ENCODE measurements at regions not wholly inside any gene's neighbourhood (a gene's known extent, or its start where the extent isn't known, plus 50 kb on each side); places are given as distances from the start of the nearest gene placed in this dataset.

DNA sequence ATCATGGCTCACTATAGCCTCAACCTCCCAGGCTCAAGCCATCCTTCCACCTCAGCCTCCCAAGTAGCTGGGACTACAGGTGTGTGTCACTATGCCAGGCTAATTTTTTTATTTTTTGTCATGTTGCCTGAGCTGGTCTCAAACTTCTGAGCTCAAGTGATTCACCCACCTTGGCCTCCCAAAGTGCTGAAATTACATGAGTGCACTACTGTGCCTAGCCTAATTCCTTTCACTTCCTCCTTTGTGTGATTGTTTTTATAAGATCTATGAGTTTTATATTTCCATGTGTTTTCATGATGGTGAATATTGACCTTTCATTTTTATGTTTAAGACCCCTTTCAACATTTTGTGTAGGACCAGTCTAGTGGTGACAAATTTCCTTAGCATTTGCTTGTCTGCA is 55.2 kb upstream of the IL12B start:
- no peak for DNase-seq (ENCODE audit: low spot score)

DNA sequence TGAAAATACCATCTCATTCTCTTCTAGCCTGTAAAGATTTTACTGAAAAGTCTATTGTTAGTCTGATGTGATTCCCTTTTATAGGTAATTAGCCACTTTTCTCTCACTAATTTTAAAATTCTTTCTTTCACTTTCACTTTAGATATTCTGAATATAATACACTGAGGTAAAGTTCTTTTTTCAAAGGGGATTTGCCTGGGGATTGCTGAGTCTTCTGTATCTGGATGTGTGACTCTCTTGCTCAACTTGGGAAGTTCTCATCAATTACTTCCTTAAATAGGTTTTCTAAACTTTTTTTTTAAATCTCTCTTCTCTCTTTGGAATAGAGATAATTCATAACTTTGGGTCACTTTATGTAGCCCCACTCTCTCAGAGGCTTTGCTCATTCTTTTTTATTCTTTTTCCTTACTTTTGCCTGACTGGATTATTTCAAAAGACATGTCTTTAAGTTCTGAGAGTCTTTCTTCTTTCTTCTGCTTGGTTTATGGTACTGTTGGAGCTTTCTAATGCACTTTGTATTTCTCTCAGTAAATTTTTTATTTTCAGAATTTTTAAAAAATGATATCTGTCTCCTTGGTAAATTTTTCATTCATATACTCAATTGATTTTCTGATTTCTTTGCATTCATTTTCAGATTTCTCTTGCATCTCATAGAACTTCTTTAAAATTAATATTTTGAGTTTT is 55.9 kb upstream of the IL12B start:
- no peak for DNase-seq (ENCODE audit: low spot score)

DNA sequence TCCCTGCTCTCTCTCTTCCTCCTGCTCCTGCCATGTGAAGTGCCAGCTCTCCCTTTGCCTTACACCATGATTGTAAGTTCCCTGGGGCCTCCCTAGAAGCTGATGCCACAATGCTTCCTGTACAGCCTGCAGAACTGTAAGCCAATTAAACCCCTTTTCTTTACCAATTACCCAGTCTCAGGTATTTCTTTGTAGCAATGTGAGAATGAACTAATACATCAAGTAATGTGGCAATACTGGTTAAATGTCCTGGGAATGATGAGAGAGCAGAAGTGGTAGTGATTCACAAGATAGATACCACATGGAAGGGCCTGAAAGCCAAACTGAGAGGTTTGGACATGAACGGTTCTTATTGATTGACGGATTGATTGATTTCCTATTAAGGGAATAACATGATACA is 62.6 kb upstream of the IL12B start:
- no peak for DNase-seq (ENCODE audit: low spot score)

DNA sequence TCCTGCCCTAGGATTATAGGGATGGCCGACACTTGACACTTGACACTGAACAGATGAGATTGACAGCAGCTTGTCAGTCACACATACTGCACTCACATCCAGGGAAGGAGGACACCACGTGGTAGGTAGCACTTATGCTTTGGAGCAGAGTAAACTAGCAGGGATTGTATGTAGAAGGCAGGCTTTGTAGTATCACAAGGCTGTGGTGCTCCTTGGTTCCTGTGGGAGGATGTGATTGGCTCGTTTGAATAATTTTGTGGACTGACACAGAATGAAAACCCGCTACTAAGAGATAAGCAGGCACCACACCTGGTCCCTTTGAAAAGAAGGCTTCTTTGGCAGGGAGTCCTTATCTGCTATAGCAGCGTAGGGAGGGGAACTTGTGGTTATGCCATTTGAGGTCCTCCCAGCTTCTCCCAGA is 63.6 kb upstream of the IL12B start:
- DNase-seq (ENCODE audit: low spot score) = peak; percentile 31

DNA sequence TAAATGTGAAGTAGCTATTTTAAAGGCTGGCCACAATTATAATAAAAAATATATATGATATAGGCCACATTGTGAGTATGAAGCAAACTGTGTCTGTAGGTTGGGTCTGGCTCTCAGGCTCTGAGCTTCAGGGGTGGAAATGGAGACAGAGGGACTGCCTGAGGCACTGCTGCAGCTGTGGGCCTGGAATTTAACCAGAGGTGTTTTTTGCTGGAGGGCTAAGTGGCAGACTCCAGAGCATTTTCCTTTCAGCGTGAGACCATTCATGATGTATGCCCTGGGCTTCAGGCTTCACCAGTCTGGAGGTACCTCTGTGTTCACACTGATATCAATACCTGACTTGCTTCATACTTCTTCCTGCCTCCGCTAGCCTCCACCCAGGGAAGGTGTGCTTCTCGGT is 64.9 kb upstream of the IL12B start:
- DNase-seq (ENCODE audit: low spot score) = no peak

DNA sequence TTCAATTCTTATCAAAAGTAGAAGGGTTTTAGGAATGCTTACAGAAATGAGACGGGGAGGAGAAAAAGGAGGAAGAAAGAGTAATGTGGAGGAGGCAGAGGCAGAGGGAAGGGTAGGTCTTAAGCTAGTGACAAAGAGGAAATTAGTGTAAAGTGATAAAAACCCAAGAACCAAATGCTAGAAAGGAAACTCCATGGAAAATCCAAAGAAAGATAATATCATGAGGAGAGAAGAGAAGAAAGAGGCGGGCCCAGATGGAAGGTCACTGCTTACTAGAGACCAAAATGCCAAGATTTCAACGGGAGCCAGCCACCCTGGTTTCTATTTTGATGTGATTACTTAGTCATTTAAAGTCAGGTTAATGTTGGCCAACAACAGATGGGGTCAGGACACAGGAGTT is 68.6 kb upstream of the IL12B start:
- no peak for DNase-seq (ENCODE audit: low spot score)

DNA sequence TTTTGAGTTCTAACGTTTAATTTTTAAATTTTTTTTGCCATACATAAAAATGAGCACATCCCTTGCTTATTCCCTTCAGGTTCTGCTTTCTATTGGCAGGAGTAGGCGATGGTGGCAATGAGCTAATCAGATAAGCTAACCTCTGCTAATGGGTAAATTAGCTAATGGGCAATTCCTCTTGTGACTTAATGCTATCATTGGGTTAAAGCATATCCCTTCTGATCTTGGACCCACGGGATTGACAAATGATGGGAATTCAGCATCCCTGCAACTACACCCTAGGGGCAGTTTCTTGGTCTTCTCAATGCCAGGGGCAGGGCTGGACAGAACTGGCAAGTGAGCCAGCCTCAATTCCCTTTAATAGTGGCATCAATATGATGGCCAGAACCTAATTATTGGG is 70.2 kb upstream of the IL12B start:
- DNase-seq (ENCODE audit: low spot score) = no peak

DNA sequence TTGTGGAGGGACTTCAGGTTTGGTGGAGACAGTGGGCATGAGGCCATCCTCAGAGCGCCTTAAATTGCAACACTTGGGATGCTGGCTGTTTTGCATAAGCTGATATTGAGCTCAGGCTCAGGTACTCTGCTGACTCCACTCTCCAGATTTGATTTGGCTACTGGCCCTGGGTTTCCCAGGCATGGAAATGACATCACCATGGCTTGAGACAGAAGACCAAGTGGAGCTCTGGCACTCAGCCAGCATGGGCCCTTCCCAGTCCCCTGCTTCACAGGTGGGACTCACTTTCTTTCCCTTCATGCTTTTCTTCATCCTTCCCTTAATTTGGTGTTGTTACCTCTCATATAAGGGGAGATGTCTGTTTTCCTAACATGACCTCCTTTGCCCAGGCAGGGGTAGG is 72.0 kb upstream of the IL12B start:
- no peak for DNase-seq (ENCODE audit: low spot score)

DNA sequence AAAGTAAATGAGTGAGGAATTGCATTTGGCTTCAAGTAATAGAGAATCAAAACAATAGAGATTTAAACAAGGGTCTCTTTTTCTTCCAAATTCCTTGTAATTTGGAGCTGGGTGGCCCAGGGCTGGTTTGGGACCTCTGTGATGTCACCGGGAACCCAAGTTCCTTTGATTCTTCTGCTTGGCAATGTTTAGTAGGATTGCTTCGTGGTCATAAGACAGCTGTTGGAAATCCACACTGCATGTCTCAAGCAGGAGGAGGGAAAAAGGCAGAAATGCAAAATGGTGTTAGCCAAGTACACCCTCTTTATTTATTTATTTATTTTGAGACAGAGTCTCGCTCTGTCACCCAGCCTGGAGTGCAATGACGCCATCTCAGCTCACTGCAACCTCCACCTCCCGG is 72.6 kb upstream of the IL12B start:
- DNase-seq (ENCODE audit: low spot score) = no peak

DNA sequence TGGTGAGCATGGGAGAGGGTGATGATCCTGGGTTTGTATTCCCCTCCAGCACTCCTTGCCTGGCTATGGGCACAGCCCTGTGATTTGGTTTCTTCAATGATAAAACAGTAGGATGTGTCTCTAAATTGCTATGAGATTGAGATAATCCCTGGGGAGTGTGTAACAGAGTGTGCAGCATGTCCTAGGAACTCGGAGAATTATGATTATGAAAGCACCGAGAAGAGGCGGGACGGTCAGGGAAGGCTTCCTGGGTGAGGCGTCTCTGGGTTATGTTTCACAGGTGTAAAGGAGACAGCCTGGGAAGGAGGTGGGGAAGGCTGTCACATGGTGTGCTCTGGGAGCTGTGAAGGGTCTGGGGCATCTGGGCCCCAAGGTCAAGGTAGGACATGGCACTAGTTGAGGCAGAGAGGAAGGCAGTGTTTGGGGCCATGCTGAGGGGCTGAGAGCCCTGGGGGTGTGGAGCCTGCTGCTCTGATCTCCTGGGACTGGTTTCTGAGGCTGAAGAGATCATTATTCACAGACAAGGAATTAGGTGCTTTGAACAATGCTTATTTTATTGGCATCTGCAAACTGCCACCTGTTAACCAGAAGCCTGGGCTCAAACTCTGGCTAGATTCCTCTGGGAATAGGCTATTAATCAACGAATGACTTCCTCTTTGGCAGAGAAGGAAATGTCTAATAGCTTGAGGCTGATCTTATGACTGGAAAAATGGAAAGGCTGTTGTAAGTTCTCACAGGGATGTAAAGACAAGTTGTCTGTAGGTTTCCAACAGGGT is 73.8 kb upstream of the IL12B start:
- no peak for DNase-seq (ENCODE audit: low spot score)

DNA sequence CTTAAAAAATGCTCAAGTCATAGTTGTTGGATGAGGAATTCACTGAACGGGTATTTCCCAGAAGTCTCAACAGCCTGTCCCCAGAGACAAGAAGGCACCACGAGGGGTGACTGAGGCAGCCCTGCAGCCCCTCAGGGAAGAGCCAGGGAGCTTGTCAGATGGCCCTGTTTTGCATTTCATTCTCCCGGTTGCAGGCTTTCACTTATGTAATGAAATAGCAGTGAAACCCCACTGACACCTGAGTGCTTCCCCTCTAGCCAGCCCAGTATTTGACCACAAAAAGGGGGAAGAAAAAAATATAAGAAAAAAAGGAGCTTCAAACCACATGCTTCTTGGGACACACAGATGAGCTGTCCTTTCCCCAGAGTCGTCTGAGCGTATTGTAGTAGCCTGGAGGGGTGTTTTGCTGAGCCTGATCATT is 75.3 kb upstream of the IL12B start:
- DNase-seq (ENCODE audit: low spot score) = no peak

DNA sequence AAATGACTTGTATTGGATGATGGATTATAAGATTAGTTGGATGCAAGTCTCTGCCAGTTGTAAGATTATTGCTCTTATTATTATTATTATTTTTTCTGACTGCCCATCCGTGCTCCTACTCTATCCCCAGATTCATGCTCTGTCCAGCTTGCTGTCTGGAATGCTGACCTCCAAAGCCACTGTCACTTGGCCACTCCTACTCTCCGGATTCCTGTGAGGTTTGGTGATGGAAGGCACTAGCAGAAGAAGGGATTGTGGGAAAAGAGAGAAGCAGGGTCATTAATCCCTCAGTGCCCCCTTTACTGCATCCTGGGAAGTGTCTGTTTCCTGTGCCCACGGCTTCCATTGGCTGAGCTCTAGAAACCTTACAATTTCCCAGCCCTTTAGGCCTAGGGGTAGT is 76.3 kb upstream of the IL12B start:
- DNase-seq (ENCODE audit: low spot score) = no peak

DNA sequence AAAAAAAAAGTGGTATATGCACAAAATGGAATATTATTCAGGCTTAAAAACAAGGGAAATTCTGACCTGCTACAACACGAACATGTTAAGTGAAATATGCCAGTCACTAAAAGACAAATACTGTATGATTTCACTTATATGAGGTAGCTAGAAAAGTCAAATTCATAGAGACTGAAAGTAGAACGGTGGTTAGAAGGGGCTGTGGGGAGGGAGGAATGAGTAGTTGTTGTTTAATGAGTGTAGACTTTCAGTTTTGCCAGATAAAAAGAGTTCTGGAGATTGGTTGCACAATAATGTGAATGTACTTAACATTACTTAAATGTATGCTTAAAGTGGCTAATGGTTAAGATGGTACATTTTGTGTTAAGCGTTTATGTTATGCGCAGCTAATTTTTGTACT is 79.5 kb upstream of the IL12B start:
- no peak for DNase-seq (ENCODE audit: low spot score)

DNA sequence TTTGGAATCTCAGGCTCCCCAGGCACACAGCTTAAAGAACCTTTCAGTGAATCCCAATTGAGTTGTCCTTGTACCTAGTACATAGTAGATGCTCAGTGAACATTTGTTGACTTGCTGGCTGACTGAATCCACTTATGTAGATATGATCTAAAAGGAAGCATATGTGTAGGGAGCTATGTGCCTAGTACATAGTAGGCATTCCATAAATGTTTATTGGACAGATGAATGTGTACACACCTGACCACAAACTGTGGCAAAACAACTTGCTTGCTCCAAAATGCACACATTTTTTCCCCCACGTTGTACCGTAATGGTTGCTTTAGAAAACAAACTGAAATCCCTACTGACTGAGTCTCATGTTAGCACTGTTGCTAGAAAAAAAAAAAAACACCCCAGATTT is 80.2 kb upstream of the IL12B start:
- DNase-seq (ENCODE audit: low spot score) = no peak

DNA sequence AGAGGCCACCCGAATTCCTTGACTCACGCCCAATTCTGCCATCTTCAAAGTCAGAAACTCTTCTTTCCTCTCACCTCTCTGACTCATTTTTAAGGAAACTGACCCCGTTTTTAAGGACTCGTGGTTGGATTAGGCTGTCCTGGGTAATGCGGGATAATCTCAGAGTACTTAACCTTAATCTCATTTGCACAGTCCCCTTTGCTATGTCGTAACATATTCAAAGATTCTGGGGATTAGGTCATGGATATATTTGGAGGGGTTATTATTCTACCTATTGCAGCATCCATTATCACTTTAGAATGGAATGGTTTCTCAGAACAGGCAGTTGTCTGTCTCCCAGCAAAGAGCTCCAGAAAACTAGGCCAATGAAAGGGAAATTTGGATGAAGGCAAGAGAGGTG is 80.8 kb upstream of the IL12B start:
- DNase-seq (ENCODE audit: low spot score) = no peak

DNA sequence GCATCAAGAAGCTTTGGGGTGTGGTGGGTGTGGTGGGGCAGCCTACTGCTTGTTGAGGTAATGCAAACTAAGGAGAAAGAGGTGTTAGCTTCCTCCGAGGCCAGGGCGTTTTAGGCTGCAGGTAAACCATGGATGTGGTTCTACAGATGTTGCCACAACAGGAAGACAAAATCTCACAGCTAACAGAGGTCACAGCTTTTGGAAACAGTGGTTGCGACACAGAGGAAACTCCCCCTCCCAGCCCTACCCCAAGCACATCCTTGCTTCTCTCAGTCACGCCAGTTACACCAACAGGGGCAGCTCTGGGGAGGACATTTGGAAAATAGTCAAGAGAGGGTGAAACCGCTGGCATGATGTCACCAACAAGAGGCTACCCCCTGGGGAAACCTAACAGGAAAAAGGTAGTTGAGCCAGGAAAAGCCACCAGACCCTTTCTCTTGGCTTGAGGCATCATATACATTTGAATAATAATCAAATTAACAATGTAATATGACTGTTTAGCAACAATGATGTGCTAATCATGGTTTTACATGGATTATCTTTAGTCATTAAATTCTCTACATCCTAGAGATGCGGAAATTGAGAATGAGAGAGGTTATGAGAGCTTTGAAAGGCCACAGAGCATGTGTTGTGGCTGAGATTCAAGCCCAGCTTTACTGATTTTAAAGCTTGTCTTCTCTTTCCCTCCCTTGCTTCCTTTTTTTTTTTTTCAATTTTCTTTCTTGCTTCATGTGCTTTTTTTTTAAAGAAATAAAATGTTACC is 82.2 kb upstream of the IL12B start:
- no peak for DNase-seq (ENCODE audit: low spot score)

DNA sequence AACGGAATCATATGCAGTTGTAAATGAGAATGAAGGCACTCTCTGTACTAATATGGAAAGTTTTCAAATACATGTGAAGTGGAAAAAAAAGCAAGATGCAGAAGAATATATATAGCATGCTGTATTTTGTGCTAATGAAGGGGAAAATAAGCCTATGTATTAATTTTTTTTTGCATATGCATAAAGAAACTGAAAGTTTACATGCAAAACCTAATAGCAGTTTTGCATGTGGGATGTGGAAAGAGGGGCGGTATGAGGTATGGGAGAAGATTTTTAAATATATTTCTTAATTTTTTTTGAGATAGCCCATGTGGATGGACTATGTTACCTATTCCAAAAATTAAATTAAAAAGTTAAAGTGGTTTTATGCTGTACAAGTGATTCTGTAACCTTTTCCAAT is 83.7 kb upstream of the IL12B start:
- no peak for DNase-seq (ENCODE audit: low spot score)

DNA sequence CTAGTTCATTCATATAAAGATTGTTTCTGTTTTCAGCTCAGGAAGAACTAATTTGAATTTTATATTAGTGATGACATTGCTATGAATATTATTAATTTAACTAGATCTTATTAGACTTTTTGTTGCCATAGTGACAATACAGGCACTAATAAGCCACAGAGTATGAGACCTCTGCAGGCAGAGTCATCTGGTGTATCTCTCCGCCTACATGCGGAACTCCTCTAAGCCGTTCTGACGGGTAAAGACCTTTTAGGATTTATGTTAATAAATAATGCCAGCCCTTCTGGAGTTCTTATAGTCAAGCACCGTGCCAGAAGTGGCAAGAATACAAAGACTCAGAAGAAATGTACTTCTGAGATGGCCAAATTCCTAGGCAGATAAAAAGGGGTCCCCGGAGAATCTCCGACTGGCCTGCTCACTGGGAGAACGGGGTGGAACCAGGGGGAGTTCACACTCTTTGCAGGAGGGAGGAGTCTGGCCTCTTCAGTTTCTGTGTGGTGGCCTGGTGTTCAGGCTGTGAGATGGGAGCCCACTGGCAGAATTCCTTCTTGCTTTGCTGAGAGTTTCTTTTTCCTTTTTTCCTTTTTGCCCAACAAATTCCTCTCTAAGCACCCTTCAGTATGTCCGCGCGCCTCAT is 85.1 kb upstream of the IL12B start:
- DNase-seq (ENCODE audit: low spot score) = no peak

DNA sequence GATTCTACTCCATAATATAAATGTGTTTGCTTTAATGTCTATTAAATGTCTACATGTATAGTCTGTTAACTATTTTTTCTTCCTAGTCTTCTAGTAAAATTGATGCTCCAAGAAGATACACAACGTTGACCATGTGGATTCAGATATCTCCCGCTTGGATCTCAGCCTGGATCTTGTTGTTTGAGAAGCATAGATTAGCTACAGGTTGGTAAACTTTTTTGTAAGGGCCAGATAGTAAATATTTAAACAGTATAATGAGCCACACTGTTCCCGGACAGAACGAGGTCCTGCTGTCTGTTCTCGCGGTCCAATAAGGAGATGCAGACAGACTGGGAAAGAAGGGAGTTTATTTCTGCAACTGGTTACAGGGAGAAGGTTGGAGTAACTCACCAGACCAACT is 86.2 kb upstream of the IL12B start:
- DNase-seq (ENCODE audit: low spot score) = no peak

DNA sequence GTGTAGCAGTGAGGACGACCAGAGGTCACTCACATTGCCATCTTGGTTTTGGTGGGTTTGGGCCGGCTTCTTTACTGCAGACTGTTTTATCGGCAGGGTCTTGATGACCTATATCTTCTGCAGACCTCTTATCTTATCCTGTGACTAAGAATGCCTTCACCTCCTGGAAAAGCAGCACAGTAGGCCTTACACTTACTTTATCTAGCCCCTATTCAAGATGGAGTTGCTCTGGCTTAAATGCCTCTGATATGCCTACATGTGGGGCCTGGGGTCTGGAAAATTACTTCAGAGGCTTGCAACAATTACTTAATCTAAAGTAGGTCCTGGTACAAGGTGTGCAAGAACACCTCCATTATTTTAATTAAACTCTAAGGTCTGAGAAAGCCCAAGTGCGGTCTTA is 86.9 kb upstream of the IL12B start:
- no peak for DNase-seq (ENCODE audit: low spot score)

DNA sequence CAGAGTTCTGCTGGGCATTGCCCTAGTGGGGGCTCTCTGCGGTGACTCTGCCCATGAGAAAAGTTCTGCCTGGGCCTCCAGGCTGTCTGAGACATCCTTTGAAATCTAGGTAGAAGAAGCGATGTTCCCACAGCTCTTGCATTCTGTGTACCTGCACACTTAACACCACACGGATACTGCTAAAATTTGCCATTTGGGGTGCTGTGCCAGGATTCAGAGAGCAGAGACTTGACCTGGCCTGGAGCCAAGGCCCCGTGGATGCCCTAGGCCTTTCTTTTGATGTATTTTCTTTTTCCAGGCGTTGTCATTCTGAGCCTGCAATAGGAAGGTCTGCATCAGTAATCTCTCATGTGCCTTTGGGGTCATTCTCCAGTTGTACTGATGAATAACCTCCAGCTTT is 89.3 kb upstream of the IL12B start:
- DNase-seq (ENCODE audit: low spot score) = no peak

DNA sequence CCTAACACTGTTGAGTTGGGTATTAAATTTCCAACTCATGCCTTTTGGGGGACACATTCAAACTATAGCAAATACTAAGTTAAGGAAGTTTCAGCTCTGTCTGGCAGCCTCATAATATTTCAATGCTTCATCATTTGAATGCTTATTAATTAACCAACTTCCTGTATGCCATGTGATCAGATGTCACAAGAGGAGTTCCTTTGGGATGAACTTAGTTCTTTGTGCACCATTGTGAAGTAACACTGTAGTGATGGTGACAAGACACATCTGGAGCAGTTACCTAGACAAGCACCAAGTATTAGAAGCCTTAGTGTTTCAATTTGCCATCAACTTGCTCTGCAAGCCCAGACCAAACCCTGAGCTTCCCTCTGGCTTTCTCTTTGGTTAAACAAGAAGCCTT is 90.7 kb upstream of the IL12B start:
- DNase-seq (ENCODE audit: low spot score) = no peak

DNA sequence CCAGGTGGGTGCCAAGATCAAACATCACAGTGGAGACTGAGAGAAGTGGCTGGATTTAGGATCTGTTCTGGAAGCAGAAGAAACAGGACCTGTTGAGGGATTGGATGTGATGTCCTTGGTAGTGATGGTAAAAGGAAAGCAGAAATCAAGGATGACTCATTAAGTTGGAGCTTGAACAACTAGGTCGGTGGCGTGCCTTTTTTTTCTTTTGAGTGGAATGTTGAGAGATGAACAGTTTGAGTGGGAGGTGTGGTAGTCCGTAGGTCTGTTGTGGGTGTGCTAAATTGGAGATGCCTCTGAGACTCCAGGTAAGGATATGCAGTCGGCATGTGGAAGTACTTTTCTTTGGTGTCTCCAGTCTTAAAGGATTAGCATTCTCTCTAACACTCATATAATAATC is 92.1 kb upstream of the IL12B start:
- no peak for DNase-seq (ENCODE audit: low spot score)
